Eye (tissue), 1 donor: ENCODE measurements at regions not wholly inside any gene's neighbourhood (a gene's known extent, or its start where the extent isn't known, plus 50 kb on each side); places are given as distances from the start of the nearest gene placed in this dataset.
"Not testable (repeated sequence)": the region's sequence is repeated elsewhere in the genome, so short reads cannot be mapped to it uniquely, and the experiment has no call there.

Source experiments
- DNase-seq: peaks from one replicate; pipeline ENCODE4 v3.0.0-alpha.2; 2015

GRCh38 chr1:173257805-173258204 is 50.7 kb upstream of the TNFSF4 start:
- DNase-seq = no peak

- DNase-seq = no peak
Measured at GRCh38 chr1:173258479-173259264, 51.5 kb upstream of the TNFSF4 start.

- DNase-seq = not testable (repeated sequence)
Measured at GRCh38 chr1:173260329-173260728, 53.2 kb upstream of the TNFSF4 start.

- DNase-seq = no peak
Measured at GRCh38 chr1:173266841-173267240, 59.7 kb upstream of the TNFSF4 start.

GRCh38 chr1:173267453-173267945 is 60.4 kb upstream of the TNFSF4 start:
- DNase-seq = no peak

- no peak for DNase-seq
Measured at GRCh38 chr1:173268261-173268660, 61.1 kb upstream of the TNFSF4 start.

GRCh38 chr1:173268786-173269277 is 61.7 kb upstream of the TNFSF4 start:
- no peak for DNase-seq

GRCh38 chr1:173269490-173270230 is 62.5 kb upstream of the TNFSF4 start:
- no peak for DNase-seq

GRCh38 chr1:173270243-173270642 is 63.1 kb upstream of the TNFSF4 start:
- no peak for DNase-seq

GRCh38 chr1:173271021-173271420 is 63.9 kb upstream of the TNFSF4 start:
- not testable (repeated sequence) for DNase-seq

GRCh38 chr1:173275496-173275895 is 68.4 kb upstream of the TNFSF4 start:
- DNase-seq = no peak

GRCh38 chr1:173276922-173277800 is 70.0 kb upstream of the TNFSF4 start:
- DNase-seq = no peak

- DNase-seq = no peak
Measured at GRCh38 chr1:173280899-173281660, 73.9 kb upstream of the TNFSF4 start.

GRCh38 chr1:173285048-173285447 is 77.9 kb upstream of the TNFSF4 start:
- no peak for DNase-seq

GRCh38 chr1:173287785-173288184 is 80.7 kb upstream of the TNFSF4 start:
- DNase-seq = no peak

- no peak for DNase-seq
Measured at GRCh38 chr1:173293756-173294155, 86.6 kb upstream of the TNFSF4 start.

- no peak for DNase-seq
Measured at GRCh38 chr1:173294843-173295242, 87.7 kb upstream of the TNFSF4 start.

GRCh38 chr1:173295391-173295790 is 88.3 kb upstream of the TNFSF4 start:
- DNase-seq = no peak

- DNase-seq = no peak
Measured at GRCh38 chr1:173295995-173296394, 88.9 kb upstream of the TNFSF4 start.

GRCh38 chr1:173297798-173298391 is 90.8 kb upstream of the TNFSF4 start:
- DNase-seq = no peak
